ENCODE measurements at regions not wholly inside any gene's neighbourhood (a gene's known extent, or its start where the extent isn't known, plus 50 kb on each side); places are given as distances from the start of the nearest gene placed in this dataset.

- no peaks in the 10 kb centered on the region for H3K36me3 Mint-ChIP-seq (ENCODE audit: low read depth)
- no peaks in the 10 kb centered on the region for H3K9me3 Mint-ChIP-seq
- DNase-seq, result no peak
- no peaks in the 10 kb centered on the region for H3K4me1 Mint-ChIP-seq
- no peak for TF ChIP-seq CTCF (IDR thresholded peaks at IDR 0.05)
- peaks cover 6% of the 10 kb centered on the region for H3K27me3 Mint-ChIP-seq (ENCODE audit: low read depth, poor library complexity)
- H3K4me3 Mint-ChIP-seq, result no peak overlapping the region
- no peak overlapping the region for H3K27ac Mint-ChIP-seq
Observed at GRCh38 chr3:13148561-13149329, 75.5 kb upstream of the IQSEC1 start.

- Mint-ChIP-seq H3K4me3 (no peak overlapping the region), H3K36me3 (ENCODE audit: low read depth) (no peaks in the 10 kb centered on the region), H3K27ac (no peak overlapping the region)
Observed at GRCh38 chr3:13148126-13148525, 74.9 kb upstream of the IQSEC1 start.

GRCh38 chr3:13147344-13147743, 74.1 kb upstream of the IQSEC1 start:
- Mint-ChIP-seq H3K36me3 (ENCODE audit: low read depth) (no peaks in the 10 kb centered on the region), H3K27ac (no peak overlapping the region), H3K9me3 (no peaks in the 10 kb centered on the region), H3K4me1 (no peaks in the 10 kb centered on the region), H3K27me3 (ENCODE audit: low read depth, poor library complexity) (peaks cover 10% of the 10 kb centered on the region), H3K4me3 (no peak overlapping the region)
- no peak for DNase-seq
- TF ChIP-seq CTCF (IDR thresholded peaks at IDR 0.05), result no peak

More at GRCh38 chr3:13148126-13148525, 74.9 kb upstream of the IQSEC1 start:
- no peak for DNase-seq
- no peak for TF ChIP-seq CTCF (IDR thresholded peaks at IDR 0.05)
- no peaks in the 10 kb centered on the region for H3K4me1 Mint-ChIP-seq
- no peaks in the 10 kb centered on the region for H3K9me3 Mint-ChIP-seq
- H3K27me3 Mint-ChIP-seq (ENCODE audit: low read depth, poor library complexity), result peaks cover 8% of the 10 kb centered on the region

- no peak for DNase-seq
- no peak for TF ChIP-seq CTCF (IDR thresholded peaks at IDR 0.05)
- no peaks in the 10 kb centered on the region for H3K9me3 Mint-ChIP-seq
- H3K4me1 Mint-ChIP-seq, result no peaks in the 10 kb centered on the region
- no peaks in the 10 kb centered on the region for H3K36me3 Mint-ChIP-seq (ENCODE audit: low read depth)
- H3K27ac Mint-ChIP-seq, result no peak overlapping the region
- no peak overlapping the region for H3K4me3 Mint-ChIP-seq
- H3K27me3 Mint-ChIP-seq (ENCODE audit: low read depth, poor library complexity), result peaks cover 16% of the 10 kb centered on the region
Observed at GRCh38 chr3:13146643-13147143, 73.5 kb upstream of the IQSEC1 start.

- Mint-ChIP-seq H3K36me3 (ENCODE audit: low read depth) (no peaks in the 10 kb centered on the region), H3K27me3 (ENCODE audit: low read depth, poor library complexity) (peaks cover 22% of the 10 kb centered on the region), H3K9me3 (no peaks in the 10 kb centered on the region), H3K4me3 (no peak overlapping the region), H3K27ac (no peak overlapping the region), H3K4me1 (no peaks in the 10 kb centered on the region)
- no peak for DNase-seq
- no peak for TF ChIP-seq CTCF (IDR thresholded peaks at IDR 0.05)
Observed at GRCh38 chr3:13145826-13146642, 72.8 kb upstream of the IQSEC1 start.
